ENCODE measurements at regions not wholly inside any gene's neighbourhood (a gene's known extent, or its start where the extent isn't known, plus 50 kb on each side); places are given as distances from the start of the nearest gene placed in this dataset.
A peak's percentile ranks its signal among the peaks of the same experiment; 100 is the strongest.

DNA sequence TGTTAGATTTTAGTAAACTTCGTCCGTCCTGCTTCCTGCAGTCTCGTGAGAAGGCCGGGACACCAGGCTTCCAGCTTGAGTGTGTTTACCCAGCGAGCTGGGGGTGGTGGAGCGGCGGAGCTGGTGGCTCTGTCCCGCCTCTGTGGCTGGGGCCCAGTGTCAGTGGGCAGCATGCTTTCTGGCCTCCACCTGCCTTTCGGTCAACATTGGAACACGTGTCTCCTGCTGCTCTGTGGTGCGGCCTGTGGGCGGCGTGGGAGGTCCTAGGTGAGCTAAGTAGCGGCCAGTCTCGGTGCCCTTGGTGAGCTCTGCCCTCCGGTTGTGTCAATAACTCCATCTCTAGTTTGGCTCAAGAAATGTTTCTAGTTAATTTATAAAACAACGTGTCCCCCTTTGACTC, 125.9 kb downstream of the GADD45G start:
- no peak for DNase-seq (ENCODE audit: low spot score)
- Histone ChIP-seq H3K9me3 (no peaks in the 10 kb centered on the region), H3K36me3 (no peaks in the 10 kb centered on the region), H3K27me3 (replicated peaks; ENCODE audit: insufficient read depth) (no peaks in the 10 kb centered on the region), H3K27ac (no peak overlapping the region), H3K4me1 (replicated peaks) (no peaks in the 10 kb centered on the region), H3K4me3 (no peak overlapping the region)
- TF ChIP-seq POLR2A (IDR thresholded peaks at IDR 0.05) (no peak), POLR2AphosphoS5 (IDR thresholded peaks at IDR 0.05) (no peak)
- TF ChIP-seq, protein P1, sequence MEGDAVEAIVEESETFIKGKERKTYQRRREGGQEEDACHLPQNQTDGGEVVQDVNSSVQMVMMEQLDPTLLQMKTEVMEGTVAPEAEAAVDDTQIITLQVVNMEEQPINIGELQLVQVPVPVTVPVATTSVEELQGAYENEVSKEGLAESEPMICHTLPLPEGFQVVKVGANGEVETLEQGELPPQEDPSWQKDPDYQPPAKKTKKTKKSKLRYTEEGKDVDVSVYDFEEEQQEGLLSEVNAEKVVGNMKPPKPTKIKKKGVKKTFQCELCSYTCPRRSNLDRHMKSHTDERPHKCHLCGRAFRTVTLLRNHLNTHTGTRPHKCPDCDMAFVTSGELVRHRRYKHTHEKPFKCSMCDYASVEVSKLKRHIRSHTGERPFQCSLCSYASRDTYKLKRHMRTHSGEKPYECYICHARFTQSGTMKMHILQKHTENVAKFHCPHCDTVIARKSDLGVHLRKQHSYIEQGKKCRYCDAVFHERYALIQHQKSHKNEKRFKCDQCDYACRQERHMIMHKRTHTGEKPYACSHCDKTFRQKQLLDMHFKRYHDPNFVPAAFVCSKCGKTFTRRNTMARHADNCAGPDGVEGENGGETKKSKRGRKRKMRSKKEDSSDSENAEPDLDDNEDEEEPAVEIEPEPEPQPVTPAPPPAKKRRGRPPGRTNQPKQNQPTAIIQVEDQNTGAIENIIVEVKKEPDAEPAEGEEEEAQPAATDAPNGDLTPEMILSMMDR (IDR thresholded peaks at IDR 0.05) = no peak
- WGBS = 80% methylated on average over 17 of the region's 17 CpGs
- intact Hi-C loops (cut with DNase I) = no loop called here

DNA sequence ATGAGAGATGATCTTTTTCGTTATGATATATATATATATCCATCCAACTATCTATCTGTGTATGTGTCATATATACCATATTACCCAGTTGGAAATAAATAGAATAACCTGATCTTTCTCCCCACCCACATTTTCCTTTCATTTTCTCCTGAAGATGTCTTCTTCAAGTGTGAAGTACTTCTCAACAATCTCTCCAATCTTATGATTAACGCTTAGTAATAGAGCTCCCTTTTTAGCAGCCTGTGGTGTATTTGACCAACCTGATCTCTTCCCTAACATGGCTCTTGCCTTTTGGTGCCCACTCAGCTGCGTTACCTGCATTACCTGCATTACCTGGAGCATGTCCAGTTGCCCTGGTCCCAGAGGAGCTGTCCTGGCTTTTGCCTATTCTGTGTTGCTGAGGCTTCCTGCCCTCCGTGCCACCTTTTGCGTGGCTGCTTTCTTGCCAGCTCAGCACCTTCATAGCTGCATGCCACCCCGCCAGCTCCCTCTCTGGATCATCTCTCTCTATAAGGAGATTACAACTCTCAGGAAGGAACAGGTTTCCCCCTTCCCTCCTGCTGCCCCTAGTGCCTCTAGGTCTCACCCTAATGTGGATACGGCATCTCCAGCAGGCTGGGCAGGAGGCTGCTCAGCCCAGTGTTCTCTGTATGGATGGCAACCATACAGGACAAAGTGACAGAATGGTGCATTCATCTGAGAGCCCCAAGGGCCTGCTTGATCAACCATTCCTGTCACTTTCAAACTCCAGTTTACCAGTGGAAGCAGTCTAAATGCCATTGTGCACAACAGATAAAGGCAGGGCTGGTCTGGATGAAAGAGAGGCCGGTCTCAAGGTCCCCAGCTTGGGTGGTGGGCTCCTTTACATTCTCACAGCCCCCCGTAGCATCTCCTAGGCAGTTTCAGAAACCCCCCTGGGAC, 126.7 kb downstream of the GADD45G start:
- TF ChIP-seq POLR2A (IDR thresholded peaks at IDR 0.05) = no peak
- no peak for TF ChIP-seq POLR2AphosphoS5 (IDR thresholded peaks at IDR 0.05)
- TF ChIP-seq, protein P1 (IDR thresholded peaks at IDR 0.05) = no peak
- DNase-seq (ENCODE audit: low spot score) = no peak
- WGBS = 90% methylated on average over 9 of the region's 9 CpGs
- no peaks in the 10 kb centered on the region for H3K27me3 ChIP-seq (replicated peaks; ENCODE audit: insufficient read depth)
- no peaks in the 10 kb centered on the region for H3K4me1 ChIP-seq (replicated peaks)
- H3K9me3 ChIP-seq = no peaks in the 10 kb centered on the region
- no peak overlapping the region for H3K4me3 ChIP-seq
- no peak overlapping the region for H3K27ac ChIP-seq
- no peaks in the 10 kb centered on the region for H3K36me3 ChIP-seq
- intact Hi-C loops (cut with DNase I) = no loop called here

DNA sequence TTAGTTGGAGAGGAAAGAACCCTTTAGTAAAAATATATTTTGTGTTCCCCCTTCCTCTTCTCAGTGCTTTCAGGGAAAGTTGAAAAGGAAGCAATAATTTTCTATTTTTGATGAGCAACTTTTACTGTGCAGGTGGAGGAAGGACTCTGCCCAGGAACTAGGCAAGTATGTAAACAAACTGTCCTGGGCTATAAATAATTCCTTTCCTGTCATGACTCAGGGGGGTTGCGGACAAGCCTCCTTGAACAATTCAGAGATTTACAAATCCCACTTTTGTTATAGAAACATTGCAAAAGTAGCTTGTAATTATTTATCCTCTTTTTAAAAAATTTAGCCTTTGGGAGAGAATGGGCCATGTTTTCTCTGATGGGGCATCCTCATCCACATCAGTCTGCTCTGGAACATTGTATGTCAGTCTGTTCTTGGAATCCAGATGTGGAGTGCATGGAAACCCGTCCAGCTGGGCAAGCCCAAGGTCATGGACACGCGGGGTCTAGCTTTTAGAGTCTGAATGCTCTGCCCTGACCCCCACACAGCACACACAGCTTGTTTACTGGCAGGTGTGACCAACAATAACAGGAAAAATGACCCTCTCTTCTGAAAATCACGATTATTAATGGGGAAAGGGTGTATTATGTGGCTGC, 127.6 kb downstream of the GADD45G start:
- no peaks in the 10 kb centered on the region for H3K36me3 ChIP-seq

DNA sequence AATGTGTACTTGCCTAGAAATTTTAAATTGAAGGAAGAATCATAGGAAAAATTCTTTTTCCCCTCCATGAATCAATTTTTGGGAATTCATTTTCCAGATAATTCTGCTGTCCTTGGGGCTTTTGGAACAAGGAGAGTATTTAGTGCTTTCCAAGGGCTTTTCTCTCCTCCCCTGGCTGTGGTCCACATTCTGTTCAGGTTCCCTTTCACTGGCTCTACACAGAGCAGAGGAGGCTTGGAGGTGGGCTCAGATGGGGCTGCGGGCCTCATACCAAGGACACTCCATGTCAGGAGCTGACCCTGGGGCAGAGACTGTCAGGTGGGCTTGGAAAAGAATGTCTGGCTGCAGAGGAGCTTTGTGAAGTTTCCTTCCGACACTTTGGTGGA, 128.1 kb downstream of the GADD45G start:
- no peaks in the 10 kb centered on the region for H3K4me1 ChIP-seq (replicated peaks)
- intact Hi-C loops (cut with DNase I) = no loop called here
- TF ChIP-seq POLR2A (IDR thresholded peaks at IDR 0.05) (no peak), POLR2AphosphoS5 (IDR thresholded peaks at IDR 0.05) (no peak)
- TF ChIP-seq, protein P1 (IDR thresholded peaks at IDR 0.05) = no peak
- H3K27me3 ChIP-seq (replicated peaks; ENCODE audit: insufficient read depth) = no peaks in the 10 kb centered on the region
- no peak overlapping the region for H3K27ac ChIP-seq
- H3K36me3 ChIP-seq = no peaks in the 10 kb centered on the region
- H3K4me3 ChIP-seq = no peak overlapping the region
- DNase-seq (ENCODE audit: low spot score) = no peak
- WGBS = 87% methylated on average over 2 of the region's 2 CpGs
- no peaks in the 10 kb centered on the region for H3K9me3 ChIP-seq

More for the DNA sequence above, 127.6 kb downstream of the GADD45G start:
- TF ChIP-seq, protein P1 (IDR thresholded peaks at IDR 0.05) = no peak
- TF ChIP-seq POLR2AphosphoS5 (IDR thresholded peaks at IDR 0.05) = peak; percentile 56
- intact Hi-C loops (cut with DNase I) = no loop called here
- H3K9me3 ChIP-seq = no peaks in the 10 kb centered on the region
- WGBS = 41% methylated on average over 5 of the region's 5 CpGs
- no peak overlapping the region for H3K4me3 ChIP-seq
- no peak for DNase-seq (ENCODE audit: low spot score)
- H3K27ac ChIP-seq = no peak overlapping the region
- no peaks in the 10 kb centered on the region for H3K27me3 ChIP-seq (replicated peaks; ENCODE audit: insufficient read depth)
- no peaks in the 10 kb centered on the region for H3K4me1 ChIP-seq (replicated peaks)
